Ascending aorta (tissue), 2 donors: ENCODE measurements at regions not wholly inside any gene's neighbourhood (a gene's known extent, or its start where the extent isn't known, plus 50 kb on each side); places are given as distances from the start of the nearest gene placed in this dataset.

ENCODE experiments used
- DNase-seq, 2 donors: peaks; one replicate each; pipeline ENCODE4 v3.0.0-alpha.2; 2019; ENCODE audit warnings: low spot score in 2 of 2
- H3K27ac ChIP-seq, 2 donors: fragments of 200-600 bp; sonication (generic); one replicate each; pipeline ENCODE4 v1.5.1; 2016 to 2017; ENCODE audit warnings: mild to moderate bottlenecking in 1 of 2
- H3K27me3 ChIP-seq: fragments of 200-600 bp; sonication (generic); one replicate; pipeline ENCODE4 v1.5.1; 2017
- H3K36me3 ChIP-seq, 2 donors: fragments of 200-600 bp; sonication (generic); one replicate each; pipeline ENCODE4 v1.5.1; 2016
- H3K4me1 ChIP-seq, 2 donors: fragments of 200-600 bp; sonication (generic); one replicate each; pipeline ENCODE4 v1.5.1; 2016 to 2017; ENCODE audit warnings: mild to moderate bottlenecking in 1 of 2
- H3K4me3 ChIP-seq, 2 donors: fragments of 200-600 bp; sonication (generic); one replicate each; pipeline ENCODE4 v1.5.1; 2016 to 2017; ENCODE audit warnings: mild to moderate bottlenecking in 1 of 2
- H3K9me3 ChIP-seq, 2 donors: fragments of 200-600 bp; sonication (generic); one replicate each; pipeline ENCODE4 v1.5.1; 2016
- intact Hi-C: fragments of 100-400 bp; cut with DNase I; formaldehyde crosslinking; loops from one replicate; pipeline ENCODE4 v1.15.1; 2023
- TF ChIP-seq, protein P1 (sequence below), 3 experiments: fragments of 200-600 bp in 2 of 3; fragments of 450-650 bp in 1 of 3; sonication (generic) in 2 of 3; IDR thresholded peaks; one replicate each; pipeline ENCODE4 v1.5.1; 2016 to 2019; ENCODE audit warnings: antibody characterized with exemption in 3 of 3, mild to moderate bottlenecking in 1 of 3, moderate library complexity in 1 of 3

DNA sequence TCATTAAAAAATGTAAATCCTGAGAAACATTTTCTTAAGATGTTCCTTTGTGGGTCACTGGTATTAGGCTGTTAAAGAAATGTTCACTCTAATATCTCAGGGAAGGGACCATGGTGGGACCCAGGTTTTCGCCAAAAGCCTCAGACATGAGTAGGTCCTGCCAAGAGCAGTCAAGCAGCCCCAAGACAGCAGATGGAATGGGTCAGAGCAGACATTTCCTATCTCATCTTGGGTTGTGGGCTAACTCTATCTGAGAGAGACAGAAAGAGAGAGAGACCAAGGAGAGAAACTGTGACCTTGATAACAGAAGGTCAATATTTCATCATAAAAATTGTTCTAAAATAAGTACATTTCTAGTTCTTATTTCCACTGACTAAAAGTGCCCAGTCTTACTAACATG lies 661.7 kb downstream of the TSN start:
- Histone ChIP-seq H3K27me3 (no peaks in the 10 kb centered on the region), H3K9me3 (no peaks in the 10 kb centered on the region), H3K4me3 (no peak overlapping the region), H3K27ac (no peak overlapping the region), H3K36me3 (no peaks in the 10 kb centered on the region), H3K4me1 (no peaks in the 10 kb centered on the region)
- TF ChIP-seq, protein P1, sequence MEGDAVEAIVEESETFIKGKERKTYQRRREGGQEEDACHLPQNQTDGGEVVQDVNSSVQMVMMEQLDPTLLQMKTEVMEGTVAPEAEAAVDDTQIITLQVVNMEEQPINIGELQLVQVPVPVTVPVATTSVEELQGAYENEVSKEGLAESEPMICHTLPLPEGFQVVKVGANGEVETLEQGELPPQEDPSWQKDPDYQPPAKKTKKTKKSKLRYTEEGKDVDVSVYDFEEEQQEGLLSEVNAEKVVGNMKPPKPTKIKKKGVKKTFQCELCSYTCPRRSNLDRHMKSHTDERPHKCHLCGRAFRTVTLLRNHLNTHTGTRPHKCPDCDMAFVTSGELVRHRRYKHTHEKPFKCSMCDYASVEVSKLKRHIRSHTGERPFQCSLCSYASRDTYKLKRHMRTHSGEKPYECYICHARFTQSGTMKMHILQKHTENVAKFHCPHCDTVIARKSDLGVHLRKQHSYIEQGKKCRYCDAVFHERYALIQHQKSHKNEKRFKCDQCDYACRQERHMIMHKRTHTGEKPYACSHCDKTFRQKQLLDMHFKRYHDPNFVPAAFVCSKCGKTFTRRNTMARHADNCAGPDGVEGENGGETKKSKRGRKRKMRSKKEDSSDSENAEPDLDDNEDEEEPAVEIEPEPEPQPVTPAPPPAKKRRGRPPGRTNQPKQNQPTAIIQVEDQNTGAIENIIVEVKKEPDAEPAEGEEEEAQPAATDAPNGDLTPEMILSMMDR (IDR thresholded peaks at IDR 0.05): no peak
- DNase-seq: no peak
- intact Hi-C loops: no loop called here

DNA sequence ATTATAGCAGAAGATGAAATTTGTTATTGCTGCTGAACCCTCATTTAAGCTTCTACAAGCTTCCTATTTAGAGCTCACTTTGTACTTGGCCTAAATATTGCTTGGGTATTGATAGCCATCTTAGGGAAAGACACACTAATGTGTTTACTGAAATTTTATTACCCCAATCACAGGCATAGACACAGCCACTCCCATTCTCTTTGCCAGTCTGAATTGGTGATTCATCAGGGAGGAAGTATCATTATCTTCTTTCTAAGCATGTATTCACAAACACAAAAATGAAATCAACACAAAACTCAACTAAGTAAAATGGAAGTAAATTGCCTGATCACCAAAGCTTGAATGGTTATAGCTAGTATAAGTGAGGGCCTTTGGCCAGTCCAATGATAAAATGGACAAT lies 666.3 kb downstream of the TSN start:
- H3K27me3 ChIP-seq: no peaks in the 10 kb centered on the region
- no peak overlapping the region for H3K4me3 ChIP-seq
- intact Hi-C loops: no loop called here
- no peak overlapping the region for H3K27ac ChIP-seq
- no peaks in the 10 kb centered on the region for H3K36me3 ChIP-seq
- no peaks in the 10 kb centered on the region for H3K4me1 ChIP-seq
- H3K9me3 ChIP-seq: no peaks in the 10 kb centered on the region
- TF ChIP-seq, protein P1 (IDR thresholded peaks at IDR 0.05): no peak
- DNase-seq: no peak

DNA sequence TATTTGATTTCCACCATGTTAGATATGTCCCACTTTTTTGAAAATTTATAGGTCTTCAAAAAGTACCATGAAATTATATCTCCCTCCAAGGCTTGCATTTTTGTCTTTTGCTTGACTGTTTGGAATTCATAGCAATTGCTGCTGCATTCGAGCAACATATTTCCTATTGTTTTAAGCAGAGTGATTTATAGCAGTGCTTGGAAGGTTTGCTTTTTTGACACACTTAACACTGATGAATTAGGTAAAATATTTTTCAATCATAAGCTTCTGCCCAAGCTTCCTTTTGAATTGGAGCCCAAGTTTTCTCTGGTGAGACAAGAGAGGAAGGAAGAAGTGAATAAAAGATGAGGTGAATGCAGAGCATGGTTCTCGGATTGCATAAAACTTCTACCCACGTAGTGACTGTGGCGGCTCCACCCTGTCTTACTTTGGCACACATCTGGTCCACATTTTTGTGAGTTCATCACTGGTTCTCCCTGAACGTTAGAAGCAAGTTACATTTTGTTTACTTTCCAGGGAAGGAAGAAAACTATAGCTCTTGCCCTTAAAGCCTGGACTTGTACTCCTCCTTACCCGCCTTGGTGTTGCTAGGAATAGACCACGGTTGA lies 667.0 kb downstream of the TSN start:
- no peak overlapping the region for H3K4me3 ChIP-seq
- no peaks in the 10 kb centered on the region for H3K27me3 ChIP-seq
- no peaks in the 10 kb centered on the region for H3K36me3 ChIP-seq
- intact Hi-C loops: no loop called here
- H3K4me1 ChIP-seq: no peaks in the 10 kb centered on the region
- DNase-seq: no peak
- TF ChIP-seq, protein P1 (IDR thresholded peaks at IDR 0.05): no peak
- H3K27ac ChIP-seq: no peak overlapping the region
- H3K9me3 ChIP-seq: no peaks in the 10 kb centered on the region

DNA sequence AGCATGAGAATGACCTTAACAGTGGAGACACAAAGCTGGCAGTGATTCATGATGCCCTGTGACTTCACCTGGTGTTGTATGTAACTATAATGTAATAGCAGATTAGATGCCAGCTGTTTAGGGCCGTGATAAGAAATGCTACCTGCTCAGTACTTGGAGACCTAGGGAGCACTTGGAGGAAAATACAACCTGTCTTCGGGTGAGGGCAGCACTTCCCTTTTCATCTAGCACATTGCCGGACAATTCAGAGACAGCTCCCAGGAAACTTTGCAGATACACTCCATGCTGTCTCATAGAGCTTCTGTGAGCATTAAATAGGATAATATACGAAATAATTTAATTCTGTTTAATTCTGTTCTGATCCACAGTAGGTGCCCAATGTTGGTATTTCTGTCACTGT lies 668.5 kb downstream of the TSN start:
- no peak overlapping the region for H3K4me3 ChIP-seq
- no peak overlapping the region for H3K27ac ChIP-seq
- no peak for DNase-seq
- H3K4me1 ChIP-seq: no peaks in the 10 kb centered on the region
- TF ChIP-seq, protein P1 (IDR thresholded peaks at IDR 0.05): no peak
- intact Hi-C loops: no loop called here
- H3K36me3 ChIP-seq: no peaks in the 10 kb centered on the region
- no peaks in the 10 kb centered on the region for H3K27me3 ChIP-seq
- H3K9me3 ChIP-seq: no peaks in the 10 kb centered on the region

DNA sequence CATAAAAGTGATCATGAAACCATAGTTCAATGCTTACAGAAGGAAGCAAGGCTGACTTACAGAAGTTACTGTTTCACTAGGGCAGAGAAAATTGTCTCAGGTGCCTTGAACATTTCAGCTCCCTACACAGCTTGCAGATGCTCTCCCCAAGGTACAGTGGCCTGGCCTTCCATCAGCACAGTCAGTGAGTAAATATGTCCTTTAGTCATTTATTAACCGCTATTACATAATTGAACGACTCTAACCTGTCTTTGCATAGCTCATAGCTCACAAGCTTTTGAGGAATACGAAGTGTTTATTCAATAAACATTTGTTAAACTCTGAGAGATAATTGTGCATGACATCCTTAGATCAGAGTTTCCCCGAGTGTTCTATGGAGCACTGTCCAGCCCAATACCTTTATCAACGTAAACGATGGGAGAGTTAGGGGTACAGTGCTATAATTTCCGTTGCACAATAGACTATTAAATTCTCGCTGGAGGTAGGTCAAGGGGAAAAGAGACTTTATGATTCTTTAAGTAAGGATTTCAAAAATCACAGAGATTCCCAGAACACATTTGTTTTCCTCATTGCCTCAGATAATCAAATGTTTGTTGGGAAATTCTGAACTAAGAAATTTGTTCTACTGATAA lies 677.8 kb downstream of the TSN start:
- Histone ChIP-seq H3K9me3 (no peaks in the 10 kb centered on the region), H3K4me1 (no peaks in the 10 kb centered on the region), H3K4me3 (no peak overlapping the region), H3K36me3 (no peaks in the 10 kb centered on the region), H3K27me3 (no peaks in the 10 kb centered on the region), H3K27ac (no peak overlapping the region)
- DNase-seq: no peak
- TF ChIP-seq, protein P1 (IDR thresholded peaks at IDR 0.05): no peak
- intact Hi-C loops: no loop called here
